NCI-H2196 treated with DMSO at 0.1 percent for 48 hours (cell line): ENCODE measurements at regions not wholly inside any gene's neighbourhood (a gene's known extent, or its start where the extent isn't known, plus 50 kb on each side); places are given as distances from the start of the nearest gene placed in this dataset.
"Not testable (repeated sequence)": the region's sequence is repeated elsewhere in the genome, so short reads cannot be mapped to it uniquely, and the experiment has no call there.

ENCODE experiments used
- DNase-seq: peaks from one replicate; lab custom pipeline; 2025; ENCODE audit not compliant: unreplicated experiment; lab: John Stamatoyannopoulos, UW

DNA sequence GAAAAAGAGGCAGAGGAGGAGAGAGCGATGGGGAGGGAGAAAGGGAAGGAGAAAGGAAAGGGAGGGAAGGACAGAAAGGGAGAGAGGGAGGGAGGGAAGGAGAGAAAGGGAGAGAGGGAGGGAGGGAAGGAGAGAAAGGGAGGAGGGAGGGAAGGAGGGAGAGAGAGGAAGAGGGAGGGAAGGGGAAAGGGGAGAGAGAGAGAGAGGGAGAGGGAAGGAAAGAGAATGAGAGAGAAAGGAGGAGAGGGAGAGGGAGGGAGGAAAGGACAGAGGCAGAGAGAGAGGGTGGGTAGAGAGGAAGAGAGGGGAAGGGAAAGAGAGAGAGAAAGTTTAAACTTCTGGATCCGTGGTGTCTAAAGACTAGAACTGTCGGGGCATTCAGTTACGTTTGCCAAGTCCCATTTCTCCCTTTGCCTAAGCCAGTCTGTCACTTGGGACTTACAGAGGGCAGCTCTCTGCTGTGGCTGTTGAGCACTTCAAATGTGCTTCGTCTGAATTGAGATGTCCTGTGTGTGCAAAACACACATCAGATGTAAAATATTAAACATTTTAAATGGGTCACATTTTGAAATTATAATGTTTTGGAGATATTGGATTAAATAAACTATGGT, 62.6 kb downstream of the PLXNA1 start:
- DNase-seq = no peak

DNA sequence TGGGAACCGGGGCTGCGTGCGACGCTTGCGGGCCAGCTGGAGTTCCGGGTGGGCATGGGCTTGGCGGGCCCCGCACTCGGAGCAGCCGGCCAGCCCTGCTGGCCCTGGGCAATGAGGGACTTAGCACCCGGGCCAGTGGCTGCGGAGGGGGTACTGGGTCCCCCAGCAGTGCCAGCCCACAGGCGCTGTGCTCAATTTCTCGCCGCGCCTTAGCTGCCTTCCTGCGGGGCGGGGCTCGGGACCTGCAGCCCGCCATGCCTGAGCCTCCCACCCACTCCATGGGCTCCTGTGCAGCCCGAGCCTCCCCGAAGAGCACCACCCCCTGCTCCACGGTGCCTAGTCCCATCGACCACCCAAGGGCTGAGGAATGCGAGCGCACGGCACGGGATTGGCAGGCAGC, 63.8 kb downstream of the PLXNA1 start:
- DNase-seq = not testable (repeated sequence)

DNA sequence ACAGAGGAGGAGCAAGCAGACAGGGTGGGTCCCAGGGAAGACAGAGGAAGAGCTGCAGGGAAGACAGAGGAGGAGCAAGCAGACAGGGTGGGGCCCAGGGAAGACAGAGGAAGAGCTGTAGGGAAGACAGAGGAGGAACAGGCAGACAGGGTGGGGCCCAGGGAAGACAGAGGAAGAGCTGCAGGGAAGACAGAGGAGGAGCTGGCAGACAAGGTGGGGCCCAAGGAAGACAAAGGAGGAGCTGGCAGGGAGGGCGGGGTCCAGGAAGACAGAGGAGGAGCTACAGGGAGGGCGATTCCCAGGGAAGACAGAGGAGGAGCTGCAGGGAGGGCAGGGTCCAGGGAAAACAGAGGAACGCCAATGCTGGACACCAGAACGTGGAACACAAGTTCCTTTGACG, 66.5 kb downstream of the PLXNA1 start:
- DNase-seq = no peak

DNA sequence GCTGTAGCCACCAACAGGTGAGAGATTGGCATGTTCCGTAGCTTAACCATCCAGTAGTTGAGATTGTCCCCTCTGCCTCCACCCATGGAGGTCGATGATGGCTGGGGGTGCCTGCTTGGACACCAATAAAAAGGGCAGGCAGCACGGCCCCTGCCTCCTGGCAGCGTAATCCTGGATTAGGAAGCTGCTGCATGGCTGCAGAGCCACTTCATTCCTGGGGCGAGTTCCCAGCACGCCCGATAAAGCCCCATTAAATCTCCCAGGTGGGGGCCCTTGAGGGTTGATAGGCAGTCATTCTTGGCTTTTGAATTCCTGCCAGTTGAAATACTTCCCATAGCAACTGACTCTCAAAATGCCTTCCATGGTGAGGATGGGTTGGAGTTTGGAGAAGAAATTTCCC, 67.8 kb downstream of the PLXNA1 start:
- DNase-seq = no peak

DNA sequence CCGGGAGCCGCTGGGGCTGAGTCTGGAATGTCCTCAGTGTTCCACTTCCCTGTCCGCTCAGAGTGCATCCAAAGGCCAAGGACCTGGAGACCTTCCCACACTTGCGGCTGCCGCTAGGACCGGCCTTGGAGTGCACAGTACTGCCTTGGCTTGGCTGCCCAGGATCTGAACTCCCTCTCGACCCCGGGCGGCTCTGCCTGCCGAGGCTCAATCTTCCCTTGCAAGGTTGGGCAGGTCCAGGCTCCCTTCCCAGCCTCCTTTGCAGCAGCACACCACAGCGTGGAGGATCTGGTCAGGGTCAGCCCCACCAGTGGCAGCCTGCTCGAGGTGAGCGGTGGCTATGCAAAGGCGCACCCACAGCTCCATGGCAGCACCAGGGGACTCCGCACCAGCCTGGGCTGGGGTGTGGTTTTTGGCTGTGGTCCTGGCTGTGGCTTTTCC, 69.2 kb downstream of the PLXNA1 start:
- no peak for DNase-seq

DNA sequence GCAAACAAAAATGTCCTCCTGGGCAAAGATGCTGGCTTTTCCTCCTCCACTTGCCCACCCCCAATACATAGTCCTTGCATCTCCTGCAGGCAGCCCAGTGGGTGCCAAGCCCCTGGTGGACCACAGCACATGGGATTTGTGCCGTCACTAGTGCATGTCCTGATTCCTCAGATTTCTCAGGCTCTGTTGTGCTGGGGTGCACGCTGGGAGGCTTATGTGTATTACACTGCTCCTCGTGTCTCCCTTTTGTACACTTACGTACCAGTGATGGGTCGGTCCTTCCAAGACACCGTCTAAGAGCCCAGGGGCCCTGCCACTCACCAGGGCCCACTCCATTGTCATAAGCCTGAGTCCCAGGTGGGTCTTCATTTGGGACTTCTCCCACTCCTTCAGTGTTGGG, 70.1 kb downstream of the PLXNA1 start:
- DNase-seq = no peak

DNA sequence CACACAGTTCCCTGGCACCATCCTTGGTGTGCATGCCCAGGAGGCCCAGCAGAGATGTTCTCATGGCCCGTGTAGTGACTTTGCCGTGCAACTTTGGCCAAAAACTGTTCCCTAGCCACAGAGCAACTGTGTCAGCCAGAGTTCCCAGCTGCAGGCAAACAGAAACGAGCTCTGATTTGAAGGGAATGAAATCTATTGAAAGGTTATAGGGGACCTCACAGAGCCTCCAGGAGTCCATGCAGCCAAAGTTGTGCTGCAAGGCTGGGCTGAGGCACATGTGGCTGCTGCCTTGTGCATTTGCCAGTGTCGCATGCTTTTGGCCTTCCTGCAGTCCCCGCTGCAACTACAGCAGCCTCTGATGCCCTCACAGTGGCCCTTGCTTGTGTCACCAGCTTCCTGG, 70.5 kb downstream of the PLXNA1 start:
- DNase-seq = no peak

DNA sequence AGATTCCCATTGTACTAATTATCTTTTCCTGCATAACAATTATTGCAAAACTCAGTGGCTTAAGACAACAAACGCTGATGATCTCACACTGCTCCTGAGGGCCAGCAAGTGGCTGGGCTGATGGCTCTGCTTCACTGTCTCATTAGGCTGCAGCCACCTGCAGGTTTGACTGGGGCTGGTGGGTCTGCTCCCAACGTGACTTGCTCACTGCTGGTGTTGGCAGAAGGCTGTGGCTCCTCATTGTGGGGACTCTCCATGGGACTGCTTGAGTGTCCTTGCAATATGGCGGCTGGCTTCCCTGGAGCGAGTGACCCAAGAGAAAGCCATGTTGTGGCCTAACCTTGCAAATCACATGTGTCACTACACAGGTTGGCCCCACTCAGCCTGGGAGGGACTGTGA, 71.1 kb downstream of the PLXNA1 start:
- DNase-seq = no peak

DNA sequence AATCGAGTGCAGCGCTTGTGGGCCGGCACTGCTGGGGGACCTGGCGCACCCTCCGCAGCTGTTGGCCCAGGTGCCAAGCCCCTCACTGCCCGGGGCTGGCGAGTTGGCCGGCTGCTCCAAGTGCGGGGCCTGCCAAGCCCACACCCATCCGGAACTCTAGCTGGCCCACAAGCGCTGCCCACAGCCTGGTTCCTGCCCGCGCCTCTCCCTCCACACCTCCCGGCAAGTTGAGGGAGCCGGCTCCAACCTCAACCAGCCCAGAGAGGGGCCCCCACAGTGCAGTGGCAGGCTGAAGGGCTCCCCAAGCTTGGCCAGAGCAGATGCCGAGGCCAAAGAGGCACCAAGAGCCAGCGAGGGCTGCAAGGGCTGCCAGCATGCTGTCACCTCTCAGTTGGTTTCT, 73.4 kb downstream of the PLXNA1 start:
- DNase-seq = no peak

DNA sequence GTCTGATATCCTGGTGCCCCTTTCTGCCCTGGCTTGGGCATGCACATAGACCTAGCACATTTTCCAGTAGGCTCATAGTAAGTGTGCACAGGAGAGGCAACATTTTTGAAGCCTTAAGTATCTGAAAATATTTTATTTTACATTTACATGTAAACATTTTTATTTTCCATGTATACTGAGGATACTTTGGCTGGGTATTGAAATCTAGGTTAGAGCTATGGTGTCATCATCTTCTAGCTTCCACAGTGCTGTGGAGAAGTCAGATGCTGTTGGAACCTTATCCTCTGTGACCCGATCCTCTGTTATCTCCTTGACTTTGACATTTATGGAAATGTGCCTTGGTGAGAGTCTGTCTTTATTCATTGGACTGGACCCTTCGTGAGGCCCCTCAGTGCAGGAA, 74.1 kb downstream of the PLXNA1 start:
- no peak for DNase-seq

DNA sequence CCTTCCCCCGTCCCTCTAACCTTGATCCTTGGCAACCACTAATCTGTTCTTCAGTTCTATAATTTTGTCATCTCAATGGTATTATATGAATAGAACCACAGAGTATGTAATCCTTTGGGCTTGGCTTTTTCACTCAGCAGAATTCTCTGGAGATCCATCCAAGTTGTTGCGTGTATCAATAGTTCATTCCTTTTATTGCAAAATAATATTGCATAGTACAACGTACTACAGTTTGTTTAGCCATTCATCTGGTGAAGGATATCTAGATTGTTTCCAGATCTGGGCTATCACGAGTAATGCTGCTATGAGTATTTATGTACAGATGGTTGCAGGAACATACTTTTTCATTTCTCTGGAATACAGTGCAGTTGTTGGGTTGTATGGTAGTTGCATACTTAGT, 76.2 kb downstream of the PLXNA1 start:
- no peak for DNase-seq

DNA sequence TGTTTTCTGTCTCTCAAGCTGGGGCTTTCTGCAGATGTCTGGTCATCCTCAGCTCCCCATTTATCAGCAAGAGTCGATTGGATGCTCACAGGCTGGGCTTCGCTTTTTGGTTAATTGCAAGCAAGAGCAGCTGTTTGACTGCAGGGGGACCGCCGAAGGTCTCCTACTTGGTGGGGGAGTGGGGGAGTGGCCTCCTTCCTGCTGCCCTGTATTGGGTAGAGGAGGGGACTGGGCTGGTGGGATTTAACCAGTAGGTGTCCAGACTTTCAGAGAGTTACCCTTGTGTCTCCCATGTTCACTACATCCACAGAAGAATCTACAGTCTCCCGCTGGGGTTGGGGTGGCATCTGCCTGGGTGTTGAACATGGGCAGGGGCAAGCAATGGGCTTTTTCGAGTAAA, 78.7 kb downstream of the PLXNA1 start:
- no peak for DNase-seq

DNA sequence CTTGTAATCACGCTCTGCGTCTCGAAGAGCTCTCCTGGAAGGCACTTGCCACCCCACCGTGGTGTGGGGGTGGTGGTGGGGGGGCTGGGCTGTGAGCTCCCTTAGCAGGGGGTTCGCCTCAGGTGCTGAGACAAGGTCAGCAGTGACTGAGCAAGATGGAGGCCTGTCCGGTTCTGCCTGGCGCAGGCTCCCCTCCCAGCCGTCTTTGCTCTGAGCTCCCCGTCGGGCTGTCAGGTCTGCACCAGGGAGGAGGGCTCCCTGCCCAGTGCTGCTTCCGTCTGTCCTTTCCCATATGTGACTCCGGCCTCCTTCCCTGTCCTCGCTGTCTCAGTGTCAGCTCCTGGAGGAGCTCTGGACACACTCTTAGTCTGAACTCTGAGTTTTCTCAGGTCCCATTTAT, 80.0 kb downstream of the PLXNA1 start:
- no peak for DNase-seq

DNA sequence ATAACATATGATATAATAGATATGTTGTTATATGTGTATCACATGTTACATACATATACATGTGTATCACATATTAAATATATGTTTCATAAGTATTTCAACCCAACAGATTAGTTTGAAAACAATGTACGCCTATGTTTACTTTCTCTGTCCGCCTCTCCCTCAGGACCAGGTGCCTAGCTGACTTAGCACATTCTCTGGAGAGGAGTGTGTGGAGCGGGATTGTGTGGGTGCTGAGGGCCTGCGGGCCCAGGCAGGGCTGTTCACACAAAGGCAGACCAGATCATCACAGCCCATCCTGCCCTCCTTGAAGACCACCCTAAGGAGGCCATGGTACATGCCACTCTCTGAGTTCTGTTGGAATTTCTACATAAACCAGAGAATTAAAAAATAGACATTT, 81.0 kb downstream of the PLXNA1 start:
- no peak for DNase-seq

DNA sequence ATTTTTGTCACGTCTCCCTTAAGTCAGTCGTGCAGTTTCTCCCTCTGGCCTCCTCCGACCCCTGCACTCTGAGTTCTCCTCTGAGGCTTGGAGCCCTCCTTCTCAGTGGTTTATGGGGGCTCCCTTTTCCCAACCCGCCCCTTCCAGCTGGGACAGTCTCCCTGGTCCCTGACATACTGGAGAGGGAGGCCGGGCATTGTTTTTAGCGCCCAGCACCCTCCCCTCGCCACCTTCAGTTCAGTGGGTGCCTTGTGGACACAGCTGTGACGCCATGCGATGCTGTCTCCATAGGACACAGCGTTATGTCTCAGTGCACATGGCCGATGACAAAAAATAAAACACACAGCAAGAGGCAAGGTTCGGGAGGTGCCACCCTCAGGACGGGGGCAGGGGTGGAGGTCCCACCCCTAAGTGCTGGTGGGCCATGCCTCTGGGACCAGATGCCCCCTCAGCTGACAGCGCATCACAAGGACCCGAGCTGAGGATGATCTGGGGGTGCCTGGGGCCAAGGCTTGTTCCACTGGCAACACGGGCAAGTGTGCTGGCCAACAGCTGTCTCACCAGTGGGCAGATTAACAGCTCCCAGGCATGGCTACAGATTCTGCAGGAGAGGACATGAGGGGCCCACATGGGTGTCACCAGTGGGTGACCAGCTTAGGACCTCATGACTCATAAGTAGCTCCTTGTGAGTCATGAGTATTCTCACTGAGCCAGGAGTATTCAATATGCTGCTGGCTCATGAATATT, 81.6 kb downstream of the PLXNA1 start:
- DNase-seq = no peak

DNA sequence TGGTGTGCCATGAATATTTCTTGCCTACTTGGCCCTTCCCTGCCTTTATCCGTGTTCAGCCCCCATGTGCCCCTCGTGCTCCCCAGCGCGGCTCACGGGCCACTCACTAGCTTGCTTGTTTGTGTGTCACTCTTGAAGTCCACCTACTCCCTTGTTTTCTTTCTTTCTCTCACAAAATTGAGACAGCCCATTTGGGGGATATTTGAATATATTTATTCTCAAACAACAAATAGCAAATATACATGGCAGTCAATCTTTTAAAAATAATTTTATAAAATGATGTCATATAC, 82.2 kb downstream of the PLXNA1 start:
- DNase-seq = no peak

DNA sequence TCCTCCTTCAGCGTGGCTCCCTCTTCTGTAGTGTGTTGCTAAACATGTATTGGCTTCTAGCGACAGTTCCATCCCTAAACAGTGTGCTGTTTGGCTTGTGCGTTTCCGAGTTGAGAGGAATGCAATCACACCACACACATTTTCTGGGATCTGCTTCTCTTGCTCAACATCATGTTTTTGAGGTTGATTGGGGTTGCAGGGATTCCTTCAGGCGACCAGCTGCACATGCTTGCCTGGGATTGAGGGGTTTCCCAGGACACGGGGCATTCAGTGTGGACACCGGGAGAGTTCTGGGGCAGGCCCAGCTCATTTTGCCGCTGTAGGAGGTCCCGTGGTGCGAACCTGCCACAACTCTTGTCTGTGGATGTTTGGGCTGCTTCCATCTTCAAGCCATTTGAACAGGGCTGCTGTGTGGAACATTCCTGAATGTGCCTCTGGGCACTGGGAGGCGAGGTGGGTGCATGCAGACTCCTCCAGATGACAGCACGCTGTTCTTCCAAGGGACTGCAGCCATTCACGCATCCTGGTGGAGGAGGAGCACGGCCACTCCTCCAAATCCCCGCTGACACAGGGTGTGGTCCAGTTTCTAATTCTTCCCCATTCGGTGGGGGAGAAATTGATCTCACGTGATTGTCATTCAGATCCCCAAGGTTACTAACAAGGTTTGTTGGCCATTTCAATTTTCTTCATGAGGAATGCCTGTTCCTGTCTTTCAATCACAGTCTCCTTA, 82.8 kb downstream of the PLXNA1 start:
- no peak for DNase-seq

DNA sequence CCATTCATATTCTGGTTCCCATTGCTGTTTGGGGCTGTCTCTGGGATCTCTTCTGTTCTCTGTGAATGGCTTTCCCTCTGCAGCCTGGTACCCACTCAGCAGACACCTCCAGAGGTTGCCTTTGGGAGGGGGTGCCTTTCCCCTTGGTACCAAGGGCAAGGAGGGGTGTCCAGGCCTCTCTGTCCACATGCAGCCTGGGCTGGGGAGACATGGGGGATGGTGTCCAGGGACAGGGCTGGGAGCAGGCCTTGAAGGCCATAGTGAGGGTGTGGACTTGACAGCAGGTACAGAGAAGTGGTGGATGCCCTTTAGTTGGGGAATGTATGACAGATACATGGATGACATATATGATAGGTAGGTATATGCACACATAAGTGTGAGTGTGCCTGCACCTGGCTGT, 83.7 kb downstream of the PLXNA1 start:
- DNase-seq = no peak

DNA sequence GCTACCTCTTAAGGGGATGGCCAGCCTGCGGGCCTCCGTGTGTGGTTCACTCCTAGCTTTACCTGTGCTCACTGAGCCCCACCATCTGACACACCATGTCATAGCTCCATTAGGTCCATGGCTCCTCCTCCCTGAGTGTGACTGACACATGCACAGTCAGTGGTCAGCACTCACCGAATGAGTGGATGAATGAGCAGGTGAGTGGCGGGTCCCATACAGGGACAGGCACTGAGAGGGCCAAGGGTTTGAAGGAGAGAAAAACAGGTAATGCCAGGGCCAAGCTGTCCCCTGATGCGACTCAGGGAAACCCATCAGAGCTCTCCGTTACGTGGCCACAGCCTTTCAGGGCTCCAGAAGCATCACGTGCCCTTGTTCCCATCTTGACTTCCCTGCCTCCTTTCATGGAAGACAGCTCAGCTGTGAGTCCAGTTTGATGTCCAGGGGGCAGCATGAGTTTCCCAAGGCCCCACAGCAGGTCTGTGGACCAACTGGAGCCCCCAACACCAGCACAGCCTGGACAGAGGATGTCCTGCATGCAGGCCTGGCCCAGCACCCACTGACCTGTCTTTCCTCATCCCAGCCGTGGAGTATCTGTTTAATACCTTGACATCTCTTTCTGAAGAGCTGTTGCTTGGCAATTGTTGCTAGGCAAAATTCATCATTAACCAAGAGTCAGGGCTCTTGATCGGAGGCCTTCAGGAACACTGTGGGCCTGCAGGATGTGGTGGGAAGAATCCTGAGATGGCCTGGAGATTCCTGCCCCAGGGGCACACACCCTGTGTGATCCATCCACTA, 84.4 kb downstream of the PLXNA1 start:
- DNase-seq = no peak

DNA sequence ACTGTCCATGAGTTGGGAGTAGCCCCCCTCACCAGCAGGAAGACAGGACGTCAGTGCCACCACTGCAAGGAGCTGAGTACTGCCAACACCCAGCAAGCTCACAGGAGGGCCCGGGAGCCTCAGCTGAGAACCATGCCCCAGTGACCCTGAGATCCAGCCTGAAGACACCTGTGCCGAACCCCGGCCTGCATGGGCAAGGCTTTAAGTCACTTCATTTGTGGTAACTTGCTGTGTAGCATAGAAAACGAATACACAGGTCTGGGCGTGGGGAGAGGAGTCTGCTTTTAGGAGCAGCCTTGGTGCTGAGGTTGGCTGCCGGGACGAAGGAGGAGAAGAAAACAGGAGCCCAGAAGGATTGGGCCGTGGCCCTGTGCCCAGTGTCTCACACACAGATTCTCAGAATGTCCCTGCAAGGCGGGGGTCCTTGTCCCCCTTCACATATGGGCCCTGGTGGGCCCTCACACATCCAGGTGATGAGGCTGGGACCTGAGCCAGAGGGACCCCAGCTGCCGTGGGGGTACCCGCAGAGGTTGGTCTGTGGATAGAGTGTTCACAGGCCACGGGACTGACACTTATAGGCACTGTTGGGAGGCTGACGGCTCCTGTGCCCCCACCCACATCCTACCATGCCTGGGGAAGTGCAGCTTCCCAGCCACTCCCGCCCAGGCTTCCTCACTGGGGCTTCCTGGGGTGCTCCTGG, 85.3 kb downstream of the PLXNA1 start:
- no peak for DNase-seq

DNA sequence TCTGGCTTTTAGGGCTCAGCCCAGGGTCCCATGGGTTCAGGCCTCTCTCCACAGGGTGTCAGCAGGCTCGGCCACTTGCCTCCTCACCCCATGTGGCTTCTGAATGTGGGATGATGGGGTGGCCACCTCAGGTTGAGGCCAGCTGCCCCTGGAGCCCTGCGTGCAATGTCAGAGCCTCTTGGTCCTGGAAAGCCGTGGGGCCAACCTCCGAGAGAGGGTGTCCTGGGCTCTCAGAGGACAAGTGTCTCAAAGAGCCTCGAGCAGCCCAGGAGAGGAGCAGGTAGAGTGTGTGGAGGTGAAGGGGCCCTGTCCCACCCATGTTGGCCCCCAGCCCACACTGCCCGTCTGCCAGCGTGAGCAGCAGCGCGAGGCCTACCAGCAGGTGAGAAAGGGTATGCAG, 86.0 kb downstream of the PLXNA1 start:
- DNase-seq = no peak
